HepG2 (cell line): ENCODE measurements at regions not wholly inside any gene's neighbourhood (a gene's known extent, or its start where the extent isn't known, plus 50 kb on each side); places are given as distances from the start of the nearest gene placed in this dataset.

Source experiments
- ATAC-seq: fragments of 200-7000 bp; cut with Tn5 transposase; 3 replicates; pipeline ENCODE4 v1.9.1; 2020; ENCODE audit warnings: mild to moderate bottlenecking, moderate library complexity
- BruUV-seq: library from RNA; stranded (reverse); fragments of 400-500 nt; replicated peaks from 2 replicates; lab custom pipeline; 2021; lab: Mats Ljungman, UMichigan
- CTCF ChIA-PET: fragments of 300-600 bp; formaldehyde crosslinking; extraction: SDS; loops from one replicate; lab custom pipeline; 2021; ENCODE audit warnings: low total read pairs, inconsistent platforms, low intra/inter-chr PET ratio; lab: Yijun Ruan, JAX
- POLR2A ChIA-PET: fragments of 350-600 bp; sonication (Branson Sonifier 250); formaldehyde crosslinking; loops from one replicate; lab custom pipeline; 2020; ENCODE audit warnings: antibody characterized with exemption, inconsistent platforms; lab: Yijun Ruan, JAX
- DNase-seq: peaks from one replicate; pipeline ENCODE4 v3.0.0-alpha.2; 2015; ENCODE audit warnings: low spot score
- FAIRE-seq: peaks from 3 replicates; lab custom pipeline; 2011; peaks lifted over from hg19 to GRCh38; lab: Jason Lieb, UNC
- H2AFZ ChIP-seq: one replicate; pipeline ENCODE4 v1.6.1; 2011; ENCODE audit warnings: low read length, inconsistent platforms
- H3K27ac ChIP-seq: fragments of 300-600 bp; 3 replicates; pipeline ENCODE4 v1.8.0; 2011; ENCODE audit warnings: mixed run types, mild to moderate bottlenecking, mixed read lengths, low read length, inconsistent platforms; ENCODE audit not compliant: insufficient read depth; ENCODE audit errors: extremely low read length
- H3K27me3 ChIP-seq, 2 experiments: fragments of 200-600 bp in 1 of 2; 2 replicates in 1 of 2; 3 replicates in 1 of 2; pipeline versions ENCODE4 v1.6.0 to v1.8.0; 2011; ENCODE audit warnings: low read length in 2 of 2, mild to moderate bottlenecking in 2 of 2, moderate library complexity in 2 of 2, inconsistent platforms in 1 of 2; ENCODE audit not compliant: insufficient read depth in 2 of 2, control insufficient read depth in 1 of 2
- H3K36me3 ChIP-seq, 2 experiments: fragments of 200-600 bp in 1 of 2; replicated peaks in 1 of 2; 2 replicates in 1 of 2; 3 replicates in 1 of 2; pipeline versions ENCODE4 v1.5.1 to v1.8.0; 2011; ENCODE audit warnings: low read length in 2 of 2, inconsistent platforms in 1 of 2; ENCODE audit not compliant: insufficient read depth in 2 of 2, control insufficient read depth in 1 of 2
- H3K4me1 ChIP-seq: 2 replicates; pipeline ENCODE4 v1.5.1; 2012; ENCODE audit warnings: low read length, inconsistent platforms; ENCODE audit not compliant: insufficient read depth
- H3K4me2 ChIP-seq: 2 replicates; pipeline ENCODE4 v1.6.0; 2011; ENCODE audit warnings: low read depth, low read length, inconsistent platforms
- H3K4me3 ChIP-seq, 3 experiments: fragments of 200-600 bp in 1 of 3; sonication (generic), shearing (Covaris generic) in 1 of 3; replicated peaks in 1 of 3; 2 replicates each; pipeline ENCODE4 v1.5.1; 2011 to 2016; ENCODE audit warnings: low read length in 3 of 3, inconsistent platforms in 2 of 3, low read depth in 2 of 3, mild to moderate bottlenecking in 2 of 3, control low read depth in 1 of 3, mixed read lengths in 1 of 3; ENCODE audit not compliant: insufficient read depth in 1 of 3
- H3K79me2 ChIP-seq: one replicate; pipeline ENCODE4 v1.6.1; 2011; ENCODE audit warnings: low read length, inconsistent platforms; ENCODE audit not compliant: insufficient read depth
- H3K9ac ChIP-seq: 2 replicates; pipeline ENCODE4 v1.6.0; 2011; ENCODE audit warnings: mild to moderate bottlenecking, low read depth, low read length, inconsistent platforms; ENCODE audit not compliant: insufficient read depth
- H3K9me3 ChIP-seq: 2 replicates; pipeline ENCODE4 v1.5.1; 2012; ENCODE audit warnings: mild to moderate bottlenecking, low read length
- H4K20me1 ChIP-seq: 2 replicates; pipeline ENCODE4 v1.6.0; 2011; ENCODE audit warnings: inconsistent platforms, mild to moderate bottlenecking, low read length, moderate library complexity; ENCODE audit not compliant: insufficient read depth
- CREB1 ChIP-seq, 2 experiments: fragments of 450-650 bp in 1 of 2; IDR thresholded peaks; 2 replicates each; pipeline ENCODE4 v1.6.1; 2016 to 2017; ENCODE audit warnings: control low read depth in 1 of 2, mild to moderate bottlenecking in 1 of 2, missing compliant biosample characterization in 1 of 2, missing genetic modification characterization in 1 of 2
- FOXM1 ChIP-seq: sonication (generic); formaldehyde crosslinking; IDR thresholded peaks from 2 replicates; pipeline ENCODE4 v1.5.0; 2020; ENCODE audit warnings: missing genetic modification reagents
- KLF13 ChIP-seq: sonication (generic); formaldehyde crosslinking; IDR thresholded peaks from 2 replicates; pipeline ENCODE4 v1.4.0; 2020; ENCODE audit warnings: mild to moderate bottlenecking, missing genetic modification reagents
- NCOA2 ChIP-seq: sonication (generic); formaldehyde crosslinking; IDR thresholded peaks from 2 replicates; pipeline ENCODE4 v1.8.0; 2022; ENCODE audit warnings: inconsistent platforms
- RFX5 ChIP-seq: IDR thresholded peaks from 2 replicates; pipeline ENCODE4 v1.6.1; 2011; ENCODE audit warnings: low read depth, low read length, improper control_type of control experiment
- SIN3A ChIP-seq: IDR thresholded peaks from 2 replicates; pipeline ENCODE4 v1.6.1; 2011; ENCODE audit warnings: low read depth, mild to moderate bottlenecking, control low read depth, low read length, borderline replicate concordance
- TBX3 ChIP-seq: fragments of 450-650 bp; IDR thresholded peaks from 2 replicates; pipeline ENCODE4 v1.6.1; 2017; ENCODE audit warnings: antibody characterized with exemption, mild to moderate bottlenecking, inconsistent platforms, borderline replicate concordance
- ZBTB3 ChIP-seq: sonication (generic); formaldehyde crosslinking; IDR thresholded peaks from 2 replicates; pipeline ENCODE4 v1.4.0; 2020; ENCODE audit warnings: low read depth, mild to moderate bottlenecking, moderate library complexity, missing genetic modification reagents, borderline replicate concordance
- ZKSCAN8 ChIP-seq: IDR thresholded peaks from 2 replicates; pipeline ENCODE4 v1.6.1; 2016; ENCODE audit warnings: borderline replicate concordance, missing genetic modification reagents, missing compliant biosample characterization
- ZNF264 ChIP-seq: sonication (generic); formaldehyde crosslinking; IDR thresholded peaks from 2 replicates; pipeline ENCODE4 v1.4.0; 2020; ENCODE audit warnings: missing genetic modification reagents
- ZNF337 ChIP-seq: sonication (generic); formaldehyde crosslinking; IDR thresholded peaks from 2 replicates; pipeline ENCODE4 v1.5.1; 2020; ENCODE audit warnings: missing genetic modification reagents, low read depth, mild to moderate bottlenecking, borderline replicate concordance
- ZNF724P ChIP-seq: sonication (generic); formaldehyde crosslinking; IDR thresholded peaks from 2 replicates; pipeline ENCODE4 v1.8.0; 2022; ENCODE audit warnings: missing genetic modification reagents, borderline replicate concordance
- ZNF737 ChIP-seq: sonication (generic); formaldehyde crosslinking; IDR thresholded peaks from 2 replicates; pipeline ENCODE4 v1.5.0; 2020; ENCODE audit warnings: missing genetic modification reagents, mild to moderate bottlenecking, borderline replicate concordance
- WGBS: methylation state at CpG from one replicate; pipeline ENCODE4 v1.1.6; 2017; ENCODE audit warnings: low lambda C conversion rate; 5-methylcytosine and 5-hydroxymethylcytosine counted together
- in situ Hi-C: cut with HindIII; loops from 2 replicates; pipeline ENCODE4 v1.10.0; 2017; ENCODE audit warnings: low pct_unique_long_range_greater_than_20kb; ENCODE audit not compliant: extremely low pct_ligation_motif_present
- intact Hi-C: fragments of 100-400 bp; cut with micrococcal nuclease; formaldehyde crosslinking; loops from one replicate; pipeline ENCODE4 v1.10.0; 2022; ENCODE audit not compliant: unreplicated experiment
- TF ChIP-seq, protein P1 (sequence below): sonication (generic); formaldehyde crosslinking; IDR thresholded peaks from 2 replicates; pipeline ENCODE4 v1.4.0; 2020; ENCODE audit warnings: missing genetic modification reagents
- TF ChIP-seq, protein P2 (sequence below): sonication (generic); formaldehyde crosslinking; IDR thresholded peaks from 2 replicates; pipeline ENCODE4 v1.5.0; 2020; ENCODE audit warnings: mild to moderate bottlenecking, missing genetic modification reagents

DNA sequence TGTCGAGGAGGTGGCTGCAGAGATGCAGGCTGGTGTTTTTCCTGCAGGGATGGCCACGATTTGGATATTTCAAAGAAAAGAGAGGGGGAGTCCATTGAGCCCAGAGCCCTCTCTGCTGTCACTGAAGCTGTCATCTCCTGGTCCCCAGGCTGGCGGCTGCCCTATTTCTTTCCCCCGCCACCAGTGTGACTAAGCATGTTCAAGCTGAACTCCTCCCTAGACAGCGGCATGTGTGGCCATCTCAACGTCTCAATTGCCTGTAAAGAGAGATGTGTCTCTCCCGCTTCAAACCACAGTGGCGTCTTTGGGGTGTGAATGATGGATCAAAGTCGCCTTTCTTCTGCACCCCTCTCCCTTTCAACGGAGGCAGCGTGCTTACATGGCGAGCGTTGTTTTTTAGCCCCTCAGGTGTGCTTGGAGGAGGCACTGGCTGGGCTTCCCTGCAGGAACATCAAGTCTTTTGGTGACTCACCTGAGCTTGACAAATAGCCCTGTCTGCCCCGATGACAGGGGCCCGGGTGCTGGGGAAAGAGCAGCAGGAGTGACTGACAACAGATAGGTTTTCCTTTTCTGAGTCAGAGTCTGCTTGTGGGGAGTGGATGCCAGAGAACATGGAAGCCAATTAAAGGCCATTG is 346.4 kb upstream of the AJAP1 start:
- WGBS: 16% methylated on average over 13 of the region's 15 CpGs
- ATAC-seq (no peak), DNase-seq (no peak), FAIRE-seq (no peak)
- ChIA-PET CTCF (no interaction called here), POLR2A (no interaction called here)
- H3K9ac ChIP-seq: no peak overlapping the region
- no peak overlapping the region for H3K27ac ChIP-seq
- H3K4me2 ChIP-seq: no peak overlapping the region
- H3K27me3 ChIP-seq: peaks cover 0 to 11% of the 10 kb centered on the region in 2 experiments; a peak in 2 of 5 replicates
- 0 out of 2 replicates have a peak, but pooled peaks cover under 1% of the 10 kb centered on the region for H3K9me3 ChIP-seq
- H2AFZ ChIP-seq: no peak overlapping the region
- peaks cover 12% of the 10 kb centered on the region; the same call in 1 of the 2 replicates for H3K4me1 ChIP-seq
- H3K36me3 ChIP-seq: no peaks in the 10 kb centered on the region
- no peak overlapping the region for H3K4me3 ChIP-seq
- in situ Hi-C loops: no loop called here
- no peak for TF ChIP-seq ZNF337 (CRISPR knock-in tag)
- no peaks in the 10 kb centered on the region for H3K79me2 ChIP-seq
- intact Hi-C loops: no loop called here
- no peaks in the 10 kb centered on the region for H4K20me1 ChIP-seq
- BruUV-seq: no TSS peak

DNA sequence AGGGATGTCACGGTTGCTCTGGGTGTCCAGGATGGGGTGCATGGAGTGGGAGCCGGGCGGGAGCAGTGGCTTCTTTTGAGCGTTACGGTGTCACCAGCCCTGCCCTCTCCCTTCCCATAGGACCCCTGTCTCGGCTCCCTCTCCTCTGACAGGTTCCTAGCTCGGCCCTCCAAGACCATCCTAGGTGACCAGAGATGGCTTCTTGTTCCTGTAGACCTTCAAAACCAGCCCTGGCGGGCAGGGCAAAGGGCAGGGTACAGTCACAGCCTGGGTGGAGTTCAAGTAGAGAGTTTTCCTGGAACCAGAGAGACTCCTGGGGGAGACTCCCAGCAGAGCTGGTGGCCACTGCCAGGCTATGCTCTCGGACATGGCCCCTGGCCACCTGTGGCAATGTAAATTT is 345.6 kb upstream of the AJAP1 start:
- Histone ChIP-seq H3K36me3 (no peaks in the 10 kb centered on the region), H4K20me1 (no peaks in the 10 kb centered on the region), H3K4me2 (no peak overlapping the region), H3K79me2 (no peaks in the 10 kb centered on the region), H3K9me3 (peaks cover 8% of the 10 kb centered on the region), H2AFZ (no peak overlapping the region), H3K9ac (no peak overlapping the region), H3K4me3 (no peak overlapping the region), H3K27ac (no peak overlapping the region), H3K4me1 (peaks cover 12% of the 10 kb centered on the region; the same call in 1 of the 2 replicates), H3K27me3 (peaks cover 0 to 11% of the 10 kb centered on the region in 2 experiments; a peak in 2 of 5 replicates)
- no peak for FAIRE-seq
- no TSS peak for BruUV-seq
- intact Hi-C loops: no loop called here
- ChIA-PET POLR2A (no interaction called here), CTCF (no interaction called here)
- WGBS: 42% methylated on average over 8 of the region's 9 CpGs
- no peak for ATAC-seq
- DNase-seq: no peak
- in situ Hi-C loops: no loop called here
- TF ChIP-seq CREB1 (IDR thresholded peaks at IDR 0.05) (no peak), CREB1 (CRISPR knock-in tag; IDR thresholded peaks at IDR 0.05) (no peak), TBX3 (no peak), ZNF737 (no peak), ZKSCAN8 (CRISPR knock-in tag) (no peak), FOXM1 (CRISPR knock-in tag) (no peak), NCOA2 (no peak), ZNF724P (CRISPR knock-in tag) (no peak), KLF13 (CRISPR knock-in tag) (no peak), RFX5 (no peak), ZNF264 (no peak), SIN3A (no peak), ZBTB3 (CRISPR knock-in tag) (no peak)
- TF ChIP-seq, protein P1, sequence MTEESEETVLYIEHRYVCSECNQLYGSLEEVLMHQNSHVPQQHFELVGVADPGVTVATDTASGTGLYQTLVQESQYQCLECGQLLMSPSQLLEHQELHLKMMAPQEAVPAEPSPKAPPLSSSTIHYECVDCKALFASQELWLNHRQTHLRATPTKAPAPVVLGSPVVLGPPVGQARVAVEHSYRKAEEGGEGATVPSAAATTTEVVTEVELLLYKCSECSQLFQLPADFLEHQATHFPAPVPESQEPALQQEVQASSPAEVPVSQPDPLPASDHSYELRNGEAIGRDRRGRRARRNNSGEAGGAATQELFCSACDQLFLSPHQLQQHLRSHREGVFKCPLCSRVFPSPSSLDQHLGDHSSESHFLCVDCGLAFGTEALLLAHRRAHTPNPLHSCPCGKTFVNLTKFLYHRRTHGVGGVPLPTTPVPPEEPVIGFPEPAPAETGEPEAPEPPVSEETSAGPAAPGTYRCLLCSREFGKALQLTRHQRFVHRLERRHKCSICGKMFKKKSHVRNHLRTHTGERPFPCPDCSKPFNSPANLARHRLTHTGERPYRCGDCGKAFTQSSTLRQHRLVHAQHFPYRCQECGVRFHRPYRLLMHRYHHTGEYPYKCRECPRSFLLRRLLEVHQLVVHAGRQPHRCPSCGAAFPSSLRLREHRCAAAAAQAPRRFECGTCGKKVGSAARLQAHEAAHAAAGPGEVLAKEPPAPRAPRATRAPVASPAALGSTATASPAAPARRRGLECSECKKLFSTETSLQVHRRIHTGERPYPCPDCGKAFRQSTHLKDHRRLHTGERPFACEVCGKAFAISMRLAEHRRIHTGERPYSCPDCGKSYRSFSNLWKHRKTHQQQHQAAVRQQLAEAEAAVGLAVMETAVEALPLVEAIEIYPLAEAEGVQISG (CRISPR knock-in tag): no peak
- TF ChIP-seq, protein P2, sequence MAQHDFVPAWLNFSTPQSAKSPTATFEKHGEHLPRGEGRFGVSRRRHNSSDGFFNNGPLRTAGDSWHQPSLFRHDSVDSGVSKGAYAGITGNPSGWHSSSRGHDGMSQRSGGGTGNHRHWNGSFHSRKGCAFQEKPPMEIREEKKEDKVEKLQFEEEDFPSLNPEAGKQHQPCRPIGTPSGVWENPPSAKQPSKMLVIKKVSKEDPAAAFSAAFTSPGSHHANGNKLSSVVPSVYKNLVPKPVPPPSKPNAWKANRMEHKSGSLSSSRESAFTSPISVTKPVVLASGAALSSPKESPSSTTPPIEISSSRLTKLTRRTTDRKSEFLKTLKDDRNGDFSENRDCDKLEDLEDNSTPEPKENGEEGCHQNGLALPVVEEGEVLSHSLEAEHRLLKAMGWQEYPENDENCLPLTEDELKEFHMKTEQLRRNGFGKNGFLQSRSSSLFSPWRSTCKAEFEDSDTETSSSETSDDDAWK (CRISPR knock-in tag): no peak
